H1 (cell line): ENCODE measurements at regions not wholly inside any gene's neighbourhood (a gene's known extent, or its start where the extent isn't known, plus 50 kb on each side); places are given as distances from the start of the nearest gene placed in this dataset.

Source experiments
- CTCF ChIA-PET: fragments of 300-600 bp; sonication (Branson Sonifier 250); formaldehyde crosslinking; loops from one replicate; lab custom pipeline; 2021; ENCODE audit not compliant: partially characterized antibody; lab: Charles Lee
- POLR2A ChIA-PET: fragments of 300-600 bp; sonication (Branson Sonifier 250); formaldehyde crosslinking; loops from one replicate; lab custom pipeline; 2021; ENCODE audit warnings: inconsistent platforms; ENCODE audit not compliant: partially characterized antibody; lab: Charles Lee
- DNase-seq, 2 experiments: peaks; one replicate each; pipeline versions ENCODE4 v3.0.0 to v3.0.0-alpha.2; 2010 to 2022; ENCODE audit warnings: low spot score in 2 of 2, low read depth in 1 of 2, mixed read lengths in 1 of 2
- FAIRE-seq: peaks from 2 replicates; lab custom pipeline; 2011; peaks lifted over from hg19 to GRCh38; lab: Jason Lieb, UNC
- H2AFZ ChIP-seq: 2 replicates; pipeline ENCODE4 v1.8.1; 2012; ENCODE audit warnings: low read length, inconsistent platforms
- H2AK5ac ChIP-seq: 2 replicates; pipeline ENCODE4 v1.6.1; 2013; ENCODE audit warnings: low read depth, low read length
- H2BK120ac ChIP-seq: replicated peaks from 2 replicates; pipeline ENCODE3; 2013; ENCODE audit warnings: low read depth, low read length, inconsistent platforms
- H2BK12ac ChIP-seq: 2 replicates; pipeline ENCODE4 v1.6.1; 2013; ENCODE audit warnings: low read depth, low read length
- H2BK15ac ChIP-seq: 2 replicates; pipeline ENCODE4 v1.6.1; 2013; ENCODE audit warnings: low read length
- H2BK20ac ChIP-seq: 2 replicates; pipeline ENCODE4 v1.6.1; 2013; ENCODE audit warnings: low read length
- H2BK5ac ChIP-seq: 2 replicates; pipeline ENCODE4 v1.6.1; 2013; ENCODE audit warnings: low read depth, low read length
- H3K14ac ChIP-seq: 2 replicates; pipeline ENCODE4 v1.6.1; 2013; ENCODE audit warnings: inconsistent platforms; ENCODE audit not compliant: insufficient read length
- H3K18ac ChIP-seq: 2 replicates; pipeline ENCODE4 v1.6.1; 2013; ENCODE audit warnings: low read length; ENCODE audit errors: extremely low read depth
- H3K23ac ChIP-seq: 2 replicates; pipeline ENCODE4 v1.6.1; 2013; ENCODE audit warnings: inconsistent platforms; ENCODE audit not compliant: insufficient read length
- H3K23me2 ChIP-seq: 2 replicates; pipeline ENCODE4 v1.6.1; 2013; ENCODE audit warnings: low read depth, low read length
- H3K27ac ChIP-seq: 2 replicates; pipeline ENCODE4 v1.6.1; 2011; ENCODE audit warnings: low read depth, low read length, inconsistent platforms
- H3K27me3 ChIP-seq, 4 experiments: replicated peaks in 1 of 4; 1 replicate in 1 of 4; 2 replicates in 3 of 4; pipeline versions ENCODE4 v1.6.1 to v1.8.1; 2011 to 2013; ENCODE audit warnings: low read length in 3 of 4, mild to moderate bottlenecking in 3 of 4, inconsistent platforms in 2 of 4, mixed read lengths in 2 of 4, moderate library complexity in 1 of 4; ENCODE audit not compliant: control insufficient read depth in 3 of 4, insufficient read depth in 3 of 4; ENCODE audit errors: extremely low read depth in 1 of 4
- H3K36me3 ChIP-seq, 4 experiments: 2 replicates each; pipeline versions ENCODE4 v1.6.1 to v1.8.1; 2011 to 2013; ENCODE audit warnings: mild to moderate bottlenecking in 4 of 4, low read length in 3 of 4, moderate library complexity in 2 of 4, control low read depth in 1 of 4, inconsistent platforms in 1 of 4; ENCODE audit not compliant: insufficient read depth in 4 of 4, control insufficient read depth in 2 of 4
- H3K4ac ChIP-seq: replicated peaks from 2 replicates; pipeline ENCODE3; 2013; ENCODE audit warnings: low read length, low read depth, mixed read lengths, inconsistent platforms; ENCODE audit not compliant: insufficient read length
- H3K4me1 ChIP-seq, 4 experiments: replicated peaks in 1 of 4; 1 replicate in 1 of 4; 2 replicates in 3 of 4; pipeline versions ENCODE4 v1.6.1 to v1.8.1; 2011 to 2013; ENCODE audit warnings: low read length in 3 of 4, inconsistent platforms in 2 of 4, mixed read lengths in 1 of 4; ENCODE audit not compliant: insufficient read depth in 4 of 4, control insufficient read depth in 3 of 4
- H3K4me2 ChIP-seq, 2 experiments: 2 replicates each; pipeline versions ENCODE4 v1.6.1 to v1.8.1; 2011 to 2013; ENCODE audit warnings: low read depth in 2 of 2, low read length in 2 of 2, control low read depth in 1 of 2, inconsistent platforms in 1 of 2, mild to moderate bottlenecking in 1 of 2; ENCODE audit not compliant: insufficient read depth in 1 of 2
- H3K4me3 ChIP-seq, 4 experiments: fragments of 200-600, 300-600 bp in 1 of 4; sonication (generic), shearing (Covaris generic), sonication (Bioruptor Twin) in 1 of 4; 2 replicates each; pipeline versions ENCODE4 v1.5.1 to v1.8.1; 2011 to 2016; ENCODE audit warnings: low read length in 4 of 4, low read depth in 3 of 4, control low read depth in 2 of 4, inconsistent platforms in 2 of 4, mild to moderate bottlenecking in 2 of 4, mixed read lengths in 1 of 4, moderate library complexity in 1 of 4; ENCODE audit not compliant: insufficient read depth in 2 of 4; ENCODE audit errors: extremely low read depth in 1 of 4
- H3K56ac ChIP-seq: replicated peaks from 2 replicates; pipeline ENCODE3; 2013; ENCODE audit warnings: low read depth, mild to moderate bottlenecking, mixed read lengths, low read length, inconsistent platforms; ENCODE audit not compliant: insufficient read length
- H3K79me1 ChIP-seq: 2 replicates; pipeline ENCODE4 v1.6.1; 2013; ENCODE audit warnings: low read depth, low read length, control low read depth
- H3K79me2 ChIP-seq, 2 experiments: 2 replicates each; pipeline versions ENCODE4 v1.6.1 to v1.8.1; 2012 to 2013; ENCODE audit warnings: low read length in 2 of 2, mild to moderate bottlenecking in 2 of 2, inconsistent platforms in 1 of 2; ENCODE audit not compliant: insufficient read depth in 2 of 2, control insufficient read depth in 1 of 2
- H3K9ac ChIP-seq, 4 experiments: replicated peaks in 1 of 4; 1 replicate in 1 of 4; 2 replicates in 3 of 4; pipeline versions ENCODE4 v1.6.1 to v1.8.1; 2011 to 2013; ENCODE audit warnings: low read depth in 3 of 4, low read length in 3 of 4, control low read depth in 2 of 4, mild to moderate bottlenecking in 2 of 4, moderate library complexity in 2 of 4, inconsistent platforms in 1 of 4; ENCODE audit errors: extremely low read depth in 1 of 4
- H3K9me3 ChIP-seq, 2 experiments: 2 replicates each; pipeline versions ENCODE4 v1.6.1 to v1.8.1; 2012 to 2013; ENCODE audit warnings: mild to moderate bottlenecking in 2 of 2, moderate library complexity in 2 of 2, control low read depth in 1 of 2, inconsistent platforms in 1 of 2, low read depth in 1 of 2, low read length in 1 of 2, mixed read lengths in 1 of 2; ENCODE audit not compliant: insufficient read depth in 2 of 2
- H4K20me1 ChIP-seq, 2 experiments: replicated peaks in 1 of 2; 2 replicates each; pipeline versions ENCODE3 to v1.8.1; 2011 to 2013; ENCODE audit warnings: inconsistent platforms in 2 of 2, low read length in 2 of 2, mild to moderate bottlenecking in 1 of 2; ENCODE audit not compliant: insufficient read depth in 2 of 2, control insufficient read depth in 1 of 2
- H4K5ac ChIP-seq: 2 replicates; pipeline ENCODE4 v1.6.1; 2013; ENCODE audit warnings: low read length, low read depth, mixed read lengths, inconsistent platforms; ENCODE audit not compliant: insufficient read length
- H4K8ac ChIP-seq: 2 replicates; pipeline ENCODE4 v1.8.0; 2013; ENCODE audit warnings: mild to moderate bottlenecking, moderate library complexity, low read length, inconsistent platforms; ENCODE audit not compliant: insufficient read depth; ENCODE audit errors: extremely low read depth
- H4K91ac ChIP-seq: replicated peaks from 2 replicates; pipeline ENCODE3; 2013; ENCODE audit warnings: low read length, mixed read lengths, inconsistent platforms; ENCODE audit not compliant: insufficient read length
- CBX5 ChIP-seq: fragments of 300-800, 300-1000 bp; sonication (generic); IDR thresholded peaks from 2 replicates; pipeline ENCODE4 v1.7.1; 2016; ENCODE audit warnings: antibody characterized with exemption, low read length, low read depth
- CBX8 ChIP-seq: fragments of 300-800, 300-1000 bp; sonication (generic); IDR thresholded peaks from 2 replicates; pipeline ENCODE4 v1.7.1; 2016; ENCODE audit warnings: low read depth, low read length, borderline replicate concordance
- HDAC6 ChIP-seq: IDR thresholded peaks from one replicate; pipeline ENCODE4 v1.7.1; 2012; ENCODE audit warnings: low read depth, mild to moderate bottlenecking, inconsistent platforms, low read length, moderate library complexity
- KDM1A ChIP-seq: fragments of 200-600, 300-600 bp; sonication (generic); IDR thresholded peaks from 2 replicates; pipeline ENCODE4 v1.7.1; 2016; ENCODE audit warnings: mild to moderate bottlenecking, low read length, borderline replicate concordance
- MAFK ChIP-seq: IDR thresholded peaks from 2 replicates; pipeline ENCODE4 v1.6.1; 2012; ENCODE audit warnings: low read depth, mild to moderate bottlenecking, improper control_type of control experiment, low read length
- MAX ChIP-seq: IDR thresholded peaks from 2 replicates; pipeline ENCODE4 v1.6.1; 2012; ENCODE audit warnings: inconsistent platforms
- POU5F1 ChIP-seq: IDR thresholded peaks from 2 replicates; pipeline ENCODE4 v1.6.1; 2011; ENCODE audit warnings: low read depth, mild to moderate bottlenecking, low read length, moderate library complexity
- RAD21 ChIP-seq, 2 experiments: IDR thresholded peaks in 1 of 2; conservative IDR thresholded peaks in 1 of 2; 2 replicates each; pipeline ENCODE4 v1.6.1; 2011; ENCODE audit warnings: low read depth in 2 of 2, low read length in 2 of 2, improper control_type of control experiment in 1 of 2, inconsistent platforms in 1 of 2, mild to moderate bottlenecking in 1 of 2, moderate library complexity in 1 of 2
- SIN3A ChIP-seq, 2 experiments: IDR thresholded peaks in 1 of 2; conservative IDR thresholded peaks in 1 of 2; 2 replicates each; pipeline ENCODE4 v1.6.1; 2011 to 2012; ENCODE audit warnings: low read length in 2 of 2, improper control_type of control experiment in 1 of 2, low read depth in 1 of 2, mild to moderate bottlenecking in 1 of 2
- SRF ChIP-seq: IDR thresholded peaks from 2 replicates; pipeline ENCODE4 v1.6.1; 2011; ENCODE audit warnings: mild to moderate bottlenecking, low read depth, low read length, moderate library complexity
- SUZ12 ChIP-seq: fragments of 200-600 bp; sonication (generic); IDR thresholded peaks from 2 replicates; pipeline ENCODE4 v1.6.1; 2012; ENCODE audit warnings: mild to moderate bottlenecking, inconsistent platforms, low read length, moderate library complexity, mixed read lengths
- TAF7 ChIP-seq: optimal IDR thresholded peaks from 2 replicates; pipeline ENCODE3; 2011; ENCODE audit warnings: low read depth, mild to moderate bottlenecking, inconsistent platforms, low read length, moderate library complexity, borderline replicate concordance
- TBP ChIP-seq: IDR thresholded peaks from 2 replicates; pipeline ENCODE4 v1.6.1; 2011; ENCODE audit warnings: low read depth, low read length, improper control_type of control experiment
- USF2 ChIP-seq: IDR thresholded peaks from 2 replicates; pipeline ENCODE4 v1.6.1; 2011; ENCODE audit warnings: low read length, improper control_type of control experiment
- WGBS, 2 experiments: shearing (Covaris generic) in 1 of 2; methylation state at CpG; one replicate each; pipeline versions ENCODE4 v1.1.6 to v1.1.7; 2013 to 2015; ENCODE audit warnings: low lambda C conversion rate in 2 of 2, mixed read lengths in 2 of 2, inconsistent platforms in 1 of 2, low coverage in 1 of 2, missing lambda C conversion rate in 1 of 2; ENCODE audit not compliant: insufficient replicate concordance in 2 of 2, insufficient coverage in 1 of 2, insufficient read length in 1 of 2; ENCODE audit errors: extremely low coverage in 1 of 2, missing lambda C conversion rate in 1 of 2; 5-methylcytosine and 5-hydroxymethylcytosine counted together

GRCh38 chr3:78077842-78078241 lies 1037.9 kb downstream of the ROBO2 start:
- Histone ChIP-seq H3K56ac (no peak overlapping the region), H3K27ac (no peak overlapping the region), H3K9me3 (no peaks in the 10 kb centered on the region), H2BK15ac (no peak overlapping the region), H3K23ac (no peak overlapping the region), H3K27me3 (no peaks in the 10 kb centered on the region), H3K79me1 (no peaks in the 10 kb centered on the region), H2AK5ac (no peak overlapping the region), H3K4ac (no peak overlapping the region), H2AFZ (no peak overlapping the region), H3K4me1 (no peaks in the 10 kb centered on the region), H3K36me3 (no peaks in the 10 kb centered on the region), H4K20me1 (no peaks in the 10 kb centered on the region), H3K18ac (no peak overlapping the region), H4K91ac (no peak overlapping the region), H2BK12ac (no peak overlapping the region), H3K79me2 (no peaks in the 10 kb centered on the region), H3K14ac (no peak overlapping the region), H2BK20ac (no peak overlapping the region), H2BK5ac (no peak overlapping the region), H3K4me2 (no peak overlapping the region), H3K23me2 (no peaks in the 10 kb centered on the region), H4K8ac (no peak overlapping the region), H2BK120ac (no peak overlapping the region), H4K5ac (no peak overlapping the region), H3K9ac (no peak overlapping the region), H3K4me3 (no peak overlapping the region)
- DNase-seq (no peak), FAIRE-seq (no peak)
- POLR2A ChIA-PET = no interaction called here
- WGBS, 2 experiments = 89% methylated on average over 2 of the region's 2 CpGs; no CpG with 5 or more reads in 1 of the 2 experiments
- CTCF ChIA-PET = no interaction called here
- TF ChIP-seq HDAC6 = no peak
- no peak for TF ChIP-seq TAF7
- TF ChIP-seq MAFK = no peak
- TF ChIP-seq SUZ12 = no peak
- no peak for TF ChIP-seq SRF
- no peak for TF ChIP-seq TBP
- TF ChIP-seq KDM1A = no peak
- no peak for TF ChIP-seq MAX
- no peak for TF ChIP-seq POU5F1
- TF ChIP-seq CBX8 = no peak
- TF ChIP-seq SIN3A (conservative IDR thresholded peaks at IDR 0.05 in 1 of 2, IDR thresholded peaks at IDR 0.05 in 1 of 2; ENCODE audit: low read depth in 1 of 2, low read length in 2 of 2) = no peak
- TF ChIP-seq USF2 = no peak
- no peak for TF ChIP-seq RAD21 (IDR thresholded peaks at IDR 0.05 in 1 of 2, conservative IDR thresholded peaks at IDR 0.05 in 1 of 2; ENCODE audit: low read depth in 2 of 2, low read length in 2 of 2)
- no peak for TF ChIP-seq CBX5
